Activated gamma-delta T cell treated with Interleukin-2 at 50 U/mL for 16 hours (primary cell): ENCODE measurements at regions not wholly inside any gene's neighbourhood (a gene's known extent, or its start where the extent isn't known, plus 50 kb on each side); places are given as distances from the start of the nearest gene placed in this dataset.

Experiments
- DNase-seq: peaks from one replicate; pipeline ENCODE4 v3.0.0-alpha.2; 2020

DNA sequence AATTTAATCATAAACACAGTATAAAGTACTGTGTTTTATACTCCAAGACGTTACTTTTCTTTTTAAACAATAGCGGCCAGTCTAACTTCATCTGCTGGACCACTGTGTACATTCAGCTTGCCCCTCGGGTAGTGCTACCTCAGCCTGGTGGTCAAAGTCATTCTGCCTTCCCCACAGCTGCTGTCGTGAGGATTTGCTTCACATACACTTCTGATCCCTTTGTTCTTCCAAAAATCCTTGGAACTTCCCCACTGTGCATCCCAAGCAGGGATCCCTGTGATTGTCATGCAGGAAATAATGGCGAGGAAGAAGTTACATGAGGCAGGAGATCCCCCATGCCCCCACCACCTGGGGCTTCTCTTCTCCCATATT, 234.9 kb upstream of the STARD13 start:
- no peak for DNase-seq

- no peak for DNase-seq
These were observed 238.5 kb upstream of the STARD13 start for GRCh38 chr13:33524086-33524485.

DNA sequence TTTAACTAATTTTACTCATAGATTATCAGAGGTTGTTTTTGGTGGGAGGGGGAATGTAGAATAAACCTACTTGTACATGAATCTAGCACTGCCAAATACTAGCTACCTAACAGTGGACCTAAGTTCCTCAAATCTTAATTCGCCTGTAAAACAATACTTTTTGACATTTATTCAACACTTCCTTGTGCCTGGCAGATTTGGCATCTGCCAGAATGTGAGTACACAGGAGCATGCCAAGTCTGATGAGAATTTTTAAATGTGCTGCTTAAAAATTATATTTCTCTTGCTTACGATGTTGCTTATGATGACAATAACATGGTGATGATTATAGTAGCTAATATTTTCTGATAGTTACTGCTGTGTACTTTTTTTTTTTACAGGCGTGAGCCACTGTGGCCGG, 240.2 kb upstream of the STARD13 start:
- DNase-seq = no peak

GRCh38 chr13:33526718-33527117, 241.2 kb upstream of the STARD13 start:
- no peak for DNase-seq

- no peak for DNase-seq
These were observed 243.3 kb upstream of the STARD13 start for GRCh38 chr13:33528896-33529295.

DNA sequence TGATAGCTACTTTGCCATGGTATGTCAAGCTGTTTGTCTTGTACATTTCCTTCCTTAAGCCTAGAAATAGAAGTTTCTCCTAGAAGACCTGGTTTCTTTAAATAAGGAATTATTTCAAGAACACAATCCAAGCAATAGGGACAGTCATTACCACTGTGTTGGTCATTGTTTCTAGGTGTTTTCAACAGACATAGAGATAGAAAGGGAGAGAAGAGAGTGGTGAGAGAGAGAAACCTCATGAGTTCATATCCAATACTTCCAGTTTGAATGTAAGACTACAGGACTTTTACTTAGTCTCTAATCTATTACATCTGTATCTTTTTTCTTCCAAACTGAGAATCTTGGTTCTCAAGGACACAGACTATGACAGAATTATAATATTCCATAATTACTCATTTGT, 245.9 kb upstream of the STARD13 start:
- no peak for DNase-seq

- DNase-seq = no peak
These were observed 249.5 kb upstream of the STARD13 start for GRCh38 chr13:33535061-33535460.

- no peak for DNase-seq
These were observed 251.0 kb upstream of the STARD13 start for GRCh38 chr13:33536601-33537000.

DNA sequence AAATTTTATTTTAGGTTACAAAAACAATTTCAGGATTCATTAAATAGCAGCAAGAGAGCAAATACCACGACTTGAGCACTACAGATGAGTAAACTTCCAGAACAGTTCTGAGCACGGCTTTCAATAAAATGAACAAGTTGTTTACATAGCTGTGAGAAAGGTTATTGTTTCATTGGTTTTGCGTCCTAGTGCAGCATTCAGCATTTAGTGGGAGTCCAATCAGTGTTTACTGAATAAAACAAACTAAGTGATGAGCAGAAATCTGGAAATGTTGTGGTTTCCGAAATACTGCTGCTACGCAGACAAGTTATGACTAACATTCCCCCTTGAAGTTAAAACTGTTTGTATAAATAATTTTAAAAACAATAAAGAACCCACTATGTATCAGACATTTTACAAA, 251.5 kb upstream of the STARD13 start:
- no peak for DNase-seq

DNA sequence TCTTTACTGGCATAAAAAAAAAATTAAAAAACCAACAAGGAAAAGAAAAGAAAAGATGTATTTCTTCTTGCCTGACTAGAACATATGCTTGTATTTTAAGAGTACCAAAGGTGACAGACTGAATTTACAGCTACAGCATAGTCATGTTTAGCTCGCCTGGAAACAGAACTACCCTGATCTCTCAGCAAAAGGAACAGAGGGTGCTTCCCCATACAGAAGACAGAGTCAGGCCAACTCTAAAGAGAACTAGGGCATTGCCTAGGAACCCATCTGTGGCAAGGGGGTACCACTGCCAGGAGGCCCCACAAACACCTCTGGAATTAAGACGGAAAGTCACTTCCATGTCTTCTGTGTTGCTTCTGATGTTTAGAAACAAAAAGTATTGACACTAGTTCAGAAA, 252.1 kb upstream of the STARD13 start:
- DNase-seq = no peak

- DNase-seq = no peak
These were observed 255.9 kb upstream of the STARD13 start for GRCh38 chr13:33541456-33541855.

DNA sequence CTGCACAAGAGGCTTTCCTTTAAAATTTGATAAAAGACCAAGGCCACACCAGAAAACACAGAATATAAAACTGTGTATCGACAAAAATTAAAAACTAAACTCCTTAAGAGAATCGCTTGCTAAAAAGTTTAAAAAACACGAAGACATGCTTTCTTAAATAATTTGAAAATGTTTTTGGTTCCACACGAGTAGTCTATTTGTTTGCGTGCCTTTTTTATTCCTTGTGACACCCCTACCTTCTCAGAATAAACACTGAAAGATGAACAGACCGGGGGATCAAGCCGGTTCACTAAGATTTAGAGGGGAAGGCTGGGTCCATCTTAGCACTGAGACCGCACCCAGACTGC, 256.4 kb upstream of the STARD13 start:
- DNase-seq = no peak

GRCh38 chr13:33542309-33543088, 256.9 kb upstream of the STARD13 start:
- DNase-seq = peak; percentile 97

GRCh38 chr13:33543089-33543459, 257.5 kb upstream of the STARD13 start:
- DNase-seq = no peak

- DNase-seq = no peak
These were observed 258.2 kb upstream of the STARD13 start for GRCh38 chr13:33543631-33544265.

GRCh38 chr13:33544308-33544707, 258.8 kb upstream of the STARD13 start:
- DNase-seq = no peak

- no peak for DNase-seq
These were observed 259.9 kb upstream of the STARD13 start for GRCh38 chr13:33545492-33545891.

- no peak for DNase-seq
These were observed 261.5 kb upstream of the STARD13 start for GRCh38 chr13:33547035-33547434.

- DNase-seq = no peak
These were observed 262.5 kb upstream of the STARD13 start for GRCh38 chr13:33548069-33548468.

DNA sequence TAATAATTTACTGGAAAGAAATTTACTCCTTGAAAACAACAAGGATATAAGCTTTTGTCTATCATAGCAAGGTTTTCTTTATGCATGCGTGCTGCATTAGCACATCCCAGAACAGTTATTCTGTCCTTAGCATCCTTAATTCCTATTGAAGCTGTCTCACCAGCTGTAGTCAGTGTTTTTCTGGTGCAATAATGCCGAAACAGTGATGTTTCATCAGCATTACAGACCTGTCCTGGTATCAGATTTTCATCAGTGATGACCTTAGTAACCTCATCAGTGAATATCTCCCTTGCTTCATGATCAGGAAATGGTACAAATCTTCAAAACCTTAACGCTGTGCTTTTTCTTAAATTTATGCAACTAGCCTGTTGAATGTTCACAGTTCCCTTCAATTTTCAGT, 264.7 kb upstream of the STARD13 start:
- DNase-seq = no peak

DNA sequence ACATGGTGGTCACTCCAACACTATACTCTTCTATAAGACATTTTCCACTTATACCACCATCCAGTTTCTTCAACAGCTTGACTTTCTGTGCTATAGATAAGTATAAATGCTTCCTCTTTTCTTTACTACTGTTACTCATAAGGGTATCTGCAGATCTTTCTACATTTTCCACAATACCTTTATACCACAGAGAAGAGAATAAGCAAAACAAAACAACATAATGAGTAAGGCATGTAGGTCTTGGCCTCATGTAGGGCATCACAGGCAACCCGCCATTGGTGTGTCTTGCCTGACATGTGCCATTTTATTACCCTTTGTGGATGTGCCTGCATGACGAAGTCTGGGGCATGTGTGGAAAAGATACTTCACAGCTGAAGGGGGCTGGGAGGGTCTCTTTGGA, 265.3 kb upstream of the STARD13 start:
- no peak for DNase-seq

DNA sequence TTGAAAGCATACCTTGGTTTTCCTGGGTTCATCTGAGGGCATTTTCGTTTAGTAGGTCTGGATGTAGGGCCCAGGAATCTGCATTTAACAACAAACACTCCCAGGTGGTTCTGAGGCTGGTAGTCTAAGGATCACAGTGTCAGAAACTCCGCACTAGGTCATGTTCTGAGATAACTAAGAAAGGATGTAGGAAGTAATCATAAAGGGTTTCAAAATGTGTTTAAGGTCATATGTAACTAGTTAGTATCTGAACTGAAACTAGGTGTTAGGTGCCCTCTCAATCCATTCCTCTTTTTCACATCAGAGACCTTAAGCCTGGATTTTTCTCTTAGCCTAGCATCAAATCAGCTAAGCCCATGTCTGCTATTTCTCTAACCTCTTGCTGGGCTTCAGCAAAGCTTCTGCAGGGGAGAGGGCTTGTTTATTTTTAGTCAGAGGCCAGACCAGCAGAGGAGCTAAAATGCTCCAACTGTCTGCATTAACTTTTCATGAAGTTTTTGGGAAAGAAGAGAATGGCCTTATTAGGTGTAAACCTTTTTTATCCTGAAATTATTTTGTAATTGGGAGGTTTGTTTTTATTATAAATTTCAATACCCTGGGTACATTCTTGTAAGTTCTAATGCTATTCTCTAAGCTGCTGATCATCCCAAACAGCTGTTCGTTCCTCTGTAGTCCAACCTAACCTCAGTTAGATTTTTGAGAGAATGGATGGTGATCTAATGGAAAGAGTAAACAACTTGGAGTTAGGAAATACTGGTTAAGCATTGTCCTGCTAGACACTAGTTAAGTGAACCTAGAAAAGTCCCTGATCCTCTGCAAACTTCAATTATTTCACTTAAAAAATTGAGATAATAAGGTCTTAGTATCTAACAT, 262.8 kb upstream of the RFC3 start:
- DNase-seq = no peak

DNA sequence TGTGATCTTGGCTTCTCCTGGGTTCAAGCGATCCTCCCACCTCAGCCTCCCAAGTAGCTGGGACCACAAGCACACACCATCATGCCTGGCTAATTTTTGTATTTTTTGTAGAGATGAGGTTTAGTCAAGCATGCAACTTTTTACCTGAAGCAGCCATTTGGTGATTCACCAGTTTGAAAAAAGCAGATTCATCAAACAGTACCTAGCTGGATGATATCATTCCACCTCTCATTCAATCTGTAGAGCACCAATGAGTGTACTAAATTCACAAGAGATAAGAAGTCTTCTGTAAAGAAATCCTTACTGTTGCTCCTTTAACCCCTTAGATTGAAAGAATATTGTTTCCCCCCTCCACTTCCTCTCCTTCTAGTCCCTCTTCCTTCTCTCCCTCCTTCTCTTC, 261.1 kb upstream of the RFC3 start:
- DNase-seq = no peak

DNA sequence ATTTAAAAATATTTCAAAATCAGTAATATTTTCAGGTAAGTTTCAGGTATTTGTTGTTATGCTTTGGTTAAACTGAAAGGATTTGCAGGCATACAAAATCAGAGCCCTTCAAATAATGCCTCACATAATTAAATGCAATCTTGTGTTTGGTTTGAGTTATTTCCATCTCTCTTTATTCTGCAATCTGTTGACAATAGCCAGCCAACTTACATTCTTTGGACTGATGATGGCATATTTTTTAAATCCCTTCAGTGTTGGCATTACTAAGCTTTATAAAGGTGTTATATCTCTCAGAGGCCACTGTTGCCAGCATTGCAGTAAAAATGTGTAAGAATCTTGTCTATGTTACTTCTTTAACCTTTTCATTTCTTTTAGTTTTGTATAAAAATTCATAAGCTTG, 257.2 kb upstream of the RFC3 start:
- no peak for DNase-seq
